Smooth muscle cell of the brain vasculature (primary cell): ENCODE measurements at regions not wholly inside any gene's neighbourhood (a gene's known extent, or its start where the extent isn't known, plus 50 kb on each side); places are given as distances from the start of the nearest gene placed in this dataset.
"Not testable (repeated sequence)": the region's sequence is repeated elsewhere in the genome, so short reads cannot be mapped to it uniquely, and the experiment has no call there.

Experiments
- DNase-seq: peaks from one replicate; pipeline ENCODE4 v3.0.0-alpha.2; 2012; ENCODE audit warnings: low read depth, low spot score

DNA sequence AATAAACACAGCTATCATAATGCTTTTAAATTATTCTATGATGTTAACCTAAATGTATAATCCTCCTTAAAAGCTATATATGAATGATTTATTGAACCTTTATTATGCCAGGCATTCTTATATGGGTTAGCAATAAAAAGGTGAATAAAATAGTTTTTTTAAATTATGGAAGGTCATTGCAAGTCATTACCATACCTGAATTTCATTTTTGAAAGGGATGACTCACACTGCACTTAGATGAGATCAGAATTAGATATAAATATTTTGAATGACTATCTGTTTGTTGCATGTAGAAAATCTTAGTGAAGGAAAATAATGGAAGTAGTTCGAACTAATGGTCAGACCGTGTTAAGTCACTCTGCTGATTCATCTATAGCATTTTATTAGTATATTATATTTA is 822.3 kb downstream of the LUZP2 start:
- no peak for DNase-seq

DNA sequence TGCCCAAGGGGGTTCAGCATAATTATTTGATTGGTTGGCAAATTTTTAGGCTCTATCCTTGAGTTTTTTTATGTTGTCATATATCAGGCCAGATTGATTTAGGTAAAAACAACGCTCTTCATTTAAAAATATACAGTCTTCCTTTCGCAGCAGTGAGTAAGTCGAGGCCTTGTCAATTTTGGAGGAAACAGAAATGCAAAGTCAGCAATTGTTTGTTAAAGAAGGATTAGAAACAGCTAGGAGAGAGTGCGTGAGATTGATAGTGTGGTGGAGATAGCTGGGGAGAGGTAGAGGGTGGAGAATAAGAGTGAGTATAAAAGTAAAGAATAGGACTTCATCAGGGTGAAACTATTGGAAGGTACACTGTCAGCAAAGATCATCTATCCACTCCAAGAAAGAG is 830.8 kb downstream of the LUZP2 start:
- no peak for DNase-seq

DNA sequence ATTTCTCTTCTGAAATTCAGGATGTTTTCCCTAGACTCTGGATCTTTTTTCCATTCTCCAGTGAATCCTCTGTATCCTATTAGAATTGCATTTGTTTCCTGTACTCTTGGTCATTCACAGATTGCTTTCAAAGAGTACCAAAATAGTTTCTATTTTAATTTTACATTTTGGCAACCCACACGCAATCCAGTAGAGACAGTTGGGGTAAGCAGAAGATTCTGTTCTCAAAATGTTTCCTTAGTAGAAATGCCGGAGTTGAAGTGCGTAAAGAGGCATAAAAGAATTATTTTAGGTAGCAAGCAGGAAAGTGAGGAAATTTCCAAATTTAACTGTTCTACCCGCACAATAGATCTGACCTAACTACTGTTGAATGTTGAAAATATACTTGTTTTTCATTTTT is 842.4 kb downstream of the LUZP2 start:
- DNase-seq: no peak

DNA sequence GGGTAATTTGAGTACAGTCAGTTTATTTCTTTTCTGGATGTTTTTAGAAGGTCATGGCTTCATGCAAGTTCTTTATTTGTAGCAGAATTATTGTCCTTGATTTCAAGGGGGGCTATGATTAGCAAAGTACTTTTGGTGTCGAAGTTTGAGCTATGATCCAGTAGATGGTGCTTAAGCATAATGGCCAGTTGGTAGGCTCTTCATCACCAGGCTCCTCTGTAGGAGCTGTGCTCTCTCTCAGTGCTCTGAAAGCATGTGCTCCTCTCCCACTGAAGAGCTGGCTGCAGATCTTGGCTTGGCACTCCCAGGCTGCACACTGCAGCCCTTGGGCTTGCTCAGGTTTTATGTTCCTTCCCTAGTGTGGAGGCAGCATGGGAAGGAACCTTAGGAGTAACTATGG is 852.7 kb downstream of the LUZP2 start:
- DNase-seq: no peak

DNA sequence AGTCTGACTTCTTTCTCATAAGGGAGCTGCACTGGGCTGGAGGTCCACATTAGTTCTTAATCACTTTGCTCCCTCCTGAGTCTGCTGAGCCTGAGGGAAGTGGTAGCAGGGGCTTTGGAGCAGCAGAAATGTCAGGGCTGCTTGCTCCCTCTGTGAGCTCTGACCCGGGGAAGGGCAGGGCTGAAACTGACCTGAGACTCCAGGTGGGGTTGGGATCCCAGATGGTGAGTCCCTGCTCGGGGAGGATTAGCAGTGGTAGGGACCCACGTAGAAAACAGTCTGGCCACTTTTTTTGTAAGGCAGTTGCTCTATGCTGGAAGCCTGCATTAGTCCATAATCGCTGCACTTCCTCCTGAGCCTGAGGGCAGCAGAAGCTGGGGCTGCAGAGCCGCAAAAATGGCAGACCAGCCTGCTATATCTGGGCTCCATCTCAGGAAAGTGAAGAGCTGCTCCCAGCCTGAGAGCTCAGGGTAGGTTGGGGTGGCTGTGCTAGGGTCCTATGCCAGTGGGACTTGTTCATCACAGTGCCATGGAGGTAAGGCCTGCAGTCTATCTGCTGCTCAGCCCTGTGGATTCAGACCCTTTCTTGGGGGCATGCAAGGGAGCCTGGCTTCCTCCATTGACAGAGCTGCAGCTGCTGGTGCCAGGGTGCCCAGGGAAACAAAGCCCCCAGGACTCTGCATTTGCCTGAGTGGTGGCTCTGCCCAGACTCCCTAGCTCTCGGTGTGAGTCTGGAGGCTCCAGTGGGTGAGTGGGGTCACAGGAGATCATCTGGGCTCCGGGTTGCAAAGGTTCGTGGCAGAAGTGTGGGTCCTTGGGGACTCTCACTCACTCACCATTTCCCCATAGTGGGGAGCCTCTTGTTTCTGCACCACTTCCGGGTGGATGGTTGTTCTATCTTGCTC is 854.3 kb downstream of the LUZP2 start:
- no peak for DNase-seq

DNA sequence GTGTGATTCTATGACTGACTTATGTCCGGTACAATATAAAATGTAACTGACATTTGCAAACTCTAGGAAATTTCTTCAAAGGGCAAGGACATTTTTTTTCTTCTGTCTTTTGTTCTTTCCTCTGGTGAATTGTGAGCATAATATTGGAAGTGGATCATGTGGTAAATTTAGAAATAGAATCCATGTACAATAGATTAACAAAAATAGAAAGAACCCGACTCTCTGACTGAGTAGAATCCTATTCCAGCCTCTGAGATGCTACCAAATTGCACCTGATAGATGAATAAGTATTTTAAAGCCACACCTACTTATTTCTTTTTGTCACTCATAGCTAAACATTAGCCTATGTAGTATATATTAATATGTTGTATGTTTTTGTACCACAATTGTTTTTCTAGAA is 860.3 kb downstream of the LUZP2 start:
- DNase-seq: no peak

DNA sequence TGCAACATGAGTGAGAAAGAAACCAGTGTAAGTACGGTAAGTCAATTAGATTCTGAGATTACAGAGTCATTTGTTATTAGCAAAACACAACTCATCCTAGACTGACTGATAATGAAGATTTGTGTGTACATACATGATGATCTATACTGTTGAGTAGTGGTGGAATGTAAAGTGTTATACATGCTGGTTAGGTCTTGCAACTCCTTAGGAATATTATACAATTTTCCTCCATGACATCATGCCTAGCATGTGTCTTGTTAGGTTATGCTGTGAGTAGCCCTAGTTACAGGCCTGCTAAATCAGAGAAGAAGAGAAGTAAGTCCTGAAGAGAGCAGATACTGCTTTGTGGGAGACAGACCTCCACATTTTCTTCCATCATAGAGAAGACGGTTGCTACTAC is 880.6 kb downstream of the LUZP2 start:
- no peak for DNase-seq

DNA sequence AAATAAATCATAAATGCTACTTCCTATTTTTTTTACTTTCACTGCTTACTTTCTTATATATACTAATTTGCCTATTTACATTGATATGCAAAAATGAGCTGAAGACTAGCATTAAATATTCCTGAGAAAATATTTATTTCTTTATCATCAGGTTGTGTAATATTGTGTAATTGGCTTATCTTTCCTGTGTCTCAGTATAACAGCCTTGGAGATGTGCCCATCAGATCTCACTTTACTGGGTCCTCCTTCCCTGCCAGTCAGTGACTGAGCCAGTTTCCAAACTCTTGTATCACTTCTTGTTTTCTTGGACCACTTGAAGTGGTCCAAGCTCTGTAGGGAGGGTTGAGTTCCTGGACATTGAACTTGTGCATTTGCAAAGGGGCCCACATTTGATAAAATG is 900.0 kb downstream of the LUZP2 start:
- no peak for DNase-seq

DNA sequence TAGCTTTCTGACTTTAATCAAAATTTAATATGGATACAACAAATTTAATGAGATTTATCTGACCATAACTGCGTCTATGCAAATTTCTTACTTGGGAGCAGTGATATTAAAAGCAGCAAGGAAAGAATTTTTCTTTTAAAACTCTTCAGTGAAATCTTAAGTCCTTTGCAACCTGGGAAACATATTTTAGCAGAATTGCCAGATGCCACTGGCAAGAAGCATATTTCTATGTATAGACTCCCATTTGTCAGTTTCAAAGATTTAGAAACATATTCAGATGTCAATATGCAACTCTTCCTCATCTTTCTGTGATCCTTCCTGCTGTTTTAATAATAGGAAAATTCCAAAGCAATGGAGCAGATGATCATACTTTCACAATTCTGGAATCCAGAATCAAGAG is 911.3 kb downstream of the LUZP2 start:
- DNase-seq: no peak

DNA sequence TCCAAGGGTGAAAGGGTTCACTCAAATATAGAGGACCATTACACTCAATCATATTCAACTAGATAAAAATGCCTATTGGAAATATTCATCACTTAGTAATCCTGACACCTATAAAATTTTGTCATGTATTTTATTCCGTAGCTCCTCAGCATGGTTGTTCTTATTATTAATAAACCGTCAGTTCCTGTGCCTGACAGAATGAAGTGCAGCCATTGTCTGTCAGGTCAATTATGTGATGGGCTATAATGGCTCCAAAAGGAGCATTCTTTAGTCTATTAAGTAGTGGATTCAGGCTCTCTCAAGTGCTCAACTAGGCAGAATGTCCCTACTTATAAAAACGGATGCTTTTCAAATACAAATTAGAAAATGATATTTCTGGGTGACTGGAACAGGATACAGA is 916.1 kb upstream of the ANO3 start:
- no peak for DNase-seq

DNA sequence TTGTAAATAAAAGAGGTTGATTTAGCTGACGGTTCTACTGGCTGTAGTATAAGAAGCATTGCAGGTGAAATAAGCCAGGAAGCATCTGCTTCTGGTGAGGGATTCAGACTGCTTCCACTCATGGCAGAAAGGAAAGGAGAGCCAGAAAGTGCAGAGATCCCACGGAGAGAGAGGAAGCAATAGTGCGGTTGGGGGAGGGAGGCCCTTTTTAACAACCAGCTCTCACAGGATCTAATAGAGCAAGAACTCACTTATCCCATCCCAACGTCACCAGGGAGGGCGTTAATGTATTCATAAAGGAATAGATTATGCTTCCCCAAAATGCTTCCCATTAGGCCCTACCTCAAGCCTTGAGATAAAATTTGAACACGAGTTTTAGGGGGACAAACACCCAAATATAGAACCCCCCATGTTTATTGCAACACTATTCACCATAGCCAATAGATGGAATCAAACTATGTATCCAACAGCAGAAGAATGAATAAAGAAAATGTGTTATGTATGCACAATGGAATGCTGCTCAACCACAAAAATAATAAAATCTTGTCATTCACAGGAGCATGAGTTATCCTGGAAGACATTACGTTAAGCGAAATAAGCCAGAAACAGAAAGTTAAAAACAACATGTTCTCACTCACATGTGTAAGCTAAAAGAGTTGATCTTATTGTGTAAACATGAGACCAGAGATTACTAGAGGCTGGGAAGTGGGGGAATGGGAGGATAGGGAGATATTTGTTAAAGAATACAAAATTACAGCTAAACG is 908.3 kb upstream of the ANO3 start:
- DNase-seq: peak; percentile 28

DNA sequence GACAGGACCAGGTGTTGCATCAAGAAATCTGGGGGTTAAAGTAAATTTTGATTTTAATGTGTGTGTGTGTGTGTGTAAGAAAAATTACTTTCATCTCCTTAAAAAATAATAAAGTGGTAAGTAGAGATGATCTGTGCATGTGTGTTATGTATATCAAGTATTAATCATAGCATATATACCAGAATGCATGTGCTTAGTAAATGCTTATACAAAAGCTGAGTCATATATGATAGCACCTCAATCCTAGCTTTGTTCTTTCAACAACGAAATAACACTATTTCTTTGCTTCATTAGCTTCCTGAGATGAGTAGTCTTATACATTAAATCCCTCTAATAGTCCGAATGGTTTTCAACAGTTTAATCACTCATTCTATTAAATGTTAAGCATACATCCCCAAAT is 899.6 kb upstream of the ANO3 start:
- no peak for DNase-seq

DNA sequence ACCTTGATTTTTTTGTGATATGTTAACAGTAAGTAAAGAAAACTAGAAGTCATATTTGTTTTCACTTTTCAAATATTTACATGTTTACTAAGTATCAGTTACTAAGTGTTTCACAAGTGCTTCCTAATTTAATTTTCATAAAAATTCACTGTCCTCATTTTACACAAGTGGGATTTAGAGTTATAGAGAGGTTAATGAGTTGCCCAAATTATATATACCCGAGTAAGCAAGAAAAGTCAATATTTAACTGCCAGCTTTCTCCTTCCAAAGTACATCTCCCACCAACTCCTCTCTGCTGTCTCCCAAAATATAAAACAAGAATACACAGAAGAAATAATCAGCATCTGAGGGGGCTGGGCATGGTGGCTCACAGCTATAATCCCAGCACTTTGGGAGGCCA is 896.7 kb upstream of the ANO3 start:
- DNase-seq: no peak

DNA sequence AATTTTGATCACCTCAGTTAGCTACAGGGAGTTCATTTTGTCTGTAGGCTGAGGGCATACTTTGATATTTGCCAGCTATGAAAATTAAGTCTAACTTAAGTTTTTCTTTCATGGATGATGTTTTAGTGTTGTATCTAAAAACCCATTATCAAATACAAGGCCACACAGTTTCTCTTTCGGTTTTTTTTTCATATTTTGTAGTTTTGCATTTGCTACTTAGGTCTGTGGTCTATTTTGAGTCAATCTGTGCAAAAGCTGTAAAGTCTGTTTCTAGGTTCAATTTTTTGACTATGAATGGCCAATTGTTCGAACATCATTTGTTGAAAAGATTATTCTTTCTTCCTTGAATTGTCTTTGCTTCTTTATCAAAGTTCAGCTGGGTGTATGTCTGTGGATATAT is 895.6 kb upstream of the ANO3 start:
- no peak for DNase-seq

DNA sequence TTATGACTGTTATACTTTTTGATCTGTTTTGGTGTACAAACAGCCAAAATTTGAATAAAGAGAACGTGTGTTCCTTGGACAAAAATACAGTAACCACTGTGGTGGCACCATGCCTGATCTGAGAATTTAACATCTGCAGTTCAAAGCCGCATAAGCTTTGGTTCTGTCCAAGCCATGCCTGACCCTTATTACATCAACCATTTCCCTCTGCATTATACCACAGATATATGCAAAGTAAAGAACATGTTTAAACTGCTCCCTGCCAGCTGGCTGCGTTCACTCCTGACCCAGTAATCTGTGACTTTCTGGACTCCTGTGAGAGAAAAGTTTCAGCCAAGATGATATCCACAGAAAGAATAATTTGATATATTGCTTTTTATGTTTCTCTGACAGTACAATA is 890.5 kb upstream of the ANO3 start:
- DNase-seq: no peak

DNA sequence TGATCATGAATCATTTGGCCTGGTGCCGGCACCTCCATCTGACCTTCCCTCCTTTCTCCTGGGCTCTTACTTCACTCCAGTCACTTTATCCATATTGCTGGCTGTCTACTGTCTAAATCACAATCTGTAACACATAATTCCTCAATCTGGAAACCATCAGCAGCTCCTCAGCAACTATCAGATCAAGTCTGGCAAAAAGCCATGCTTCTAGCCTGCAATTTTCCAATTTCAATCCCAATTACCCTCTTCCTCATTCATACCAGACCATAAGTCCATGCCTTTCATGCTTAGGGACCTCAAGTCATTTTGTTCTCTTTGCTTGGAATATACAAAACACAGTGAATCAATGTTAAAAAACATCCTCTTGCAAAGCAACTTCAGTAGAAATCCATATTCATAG is 882.8 kb upstream of the ANO3 start:
- DNase-seq: no peak

DNA sequence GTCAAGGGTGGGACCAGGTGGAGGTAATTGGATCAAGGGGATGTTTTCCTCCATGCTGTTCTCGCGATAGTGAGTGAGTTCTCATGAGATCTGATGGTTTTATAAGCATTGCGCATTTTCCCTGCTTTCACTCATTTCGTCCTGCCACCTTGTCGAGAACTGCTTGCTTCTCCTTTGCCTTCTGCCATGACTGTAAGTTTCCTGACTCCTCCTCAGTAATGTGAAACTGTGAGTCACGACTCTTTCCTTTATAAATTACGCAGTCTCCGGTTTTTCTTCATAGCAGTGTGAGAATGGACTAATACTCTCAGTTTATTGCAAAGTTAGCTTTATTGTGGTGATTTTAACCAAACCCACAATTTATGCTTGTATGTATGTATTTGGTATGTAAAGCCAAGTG is 878.5 kb upstream of the ANO3 start:
- DNase-seq: no peak

DNA sequence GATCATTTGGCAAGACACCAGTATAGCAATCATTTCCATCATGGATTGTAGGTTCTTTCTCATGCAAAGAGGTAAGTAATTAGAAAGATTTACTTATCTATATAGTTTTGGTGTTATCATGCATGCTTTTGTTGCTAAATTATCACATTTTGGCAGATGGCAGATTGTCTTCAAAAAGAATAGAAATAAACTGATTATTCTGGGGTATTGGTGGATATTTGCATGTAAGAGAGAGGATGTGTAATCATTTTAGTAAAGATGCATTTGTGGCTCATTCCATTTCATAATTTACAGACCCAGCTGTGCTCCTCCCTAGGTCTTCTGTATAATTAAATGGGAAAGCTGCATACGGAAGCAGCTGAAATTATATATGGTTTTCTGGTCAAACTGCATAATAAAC is 875.7 kb upstream of the ANO3 start:
- no peak for DNase-seq

DNA sequence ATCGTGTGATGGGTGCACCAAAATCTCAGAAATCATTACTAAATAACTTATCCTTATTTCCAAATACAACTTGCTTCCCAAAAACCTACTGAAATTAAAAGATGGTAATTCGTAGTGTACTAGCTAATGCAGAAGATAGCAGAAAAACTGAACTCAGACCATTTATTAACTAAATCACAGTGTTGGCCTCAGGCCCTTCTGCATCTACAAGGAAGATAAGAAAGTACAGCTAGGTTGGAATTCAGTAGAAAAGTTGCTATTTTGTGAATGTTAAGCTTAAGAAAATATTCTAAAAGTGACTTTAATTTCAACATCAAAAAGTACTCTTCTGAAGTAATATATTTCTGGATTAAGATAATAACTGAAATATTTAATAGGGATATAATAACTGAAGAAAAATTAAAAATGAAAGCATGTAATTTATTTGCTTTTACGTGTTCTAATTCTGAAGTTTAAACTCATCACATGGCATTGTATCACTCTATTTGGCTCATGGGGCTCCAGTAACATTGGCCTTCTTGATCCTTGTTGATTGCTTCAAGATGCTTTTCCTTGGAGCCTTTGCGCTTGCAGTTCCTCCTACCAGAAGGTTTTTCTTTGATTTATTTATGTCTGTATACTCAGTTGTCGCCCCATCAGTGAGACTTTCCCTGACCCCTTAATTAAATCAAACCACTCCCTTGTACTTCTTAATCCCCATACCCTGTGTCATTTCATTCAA is 847.9 kb upstream of the ANO3 start:
- DNase-seq: no peak

DNA sequence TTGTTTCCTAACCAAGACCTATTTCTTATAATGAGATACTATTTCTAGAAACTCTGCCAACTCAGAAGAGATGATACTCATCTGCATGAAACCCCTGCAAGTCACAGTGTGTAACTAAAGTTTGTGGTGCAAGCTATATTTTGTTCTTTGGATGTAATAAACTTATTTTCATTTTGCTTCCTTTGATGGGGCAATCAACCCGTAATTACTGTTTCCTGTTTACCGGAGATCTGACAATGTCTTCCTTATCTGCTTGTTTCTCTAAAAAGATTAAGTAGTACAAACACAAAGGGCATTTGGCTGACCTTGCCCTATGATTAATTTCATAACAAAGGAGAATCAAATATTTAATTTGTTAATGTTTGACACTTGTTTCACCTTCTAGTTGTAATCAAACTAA is 846.6 kb upstream of the ANO3 start:
- no peak for DNase-seq

DNA sequence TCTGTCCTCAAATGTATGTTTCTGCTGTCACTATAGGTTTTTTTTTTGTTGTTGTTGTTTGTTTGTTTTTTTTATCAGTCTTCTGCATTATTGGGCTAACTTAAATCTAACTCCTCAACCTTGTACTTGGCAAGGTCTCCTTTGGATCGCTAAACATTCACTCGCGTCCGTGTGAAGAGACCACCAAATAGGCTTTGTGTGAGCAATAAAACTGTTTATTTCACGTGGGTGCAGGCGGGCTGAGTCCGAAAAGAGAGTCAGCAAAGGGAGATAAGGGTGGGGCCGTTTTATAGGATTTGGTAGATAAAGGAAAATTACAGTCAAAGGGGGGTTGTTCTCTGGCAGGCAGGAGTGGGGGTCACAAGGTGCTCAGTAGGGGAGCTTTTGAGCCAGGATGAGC is 845.6 kb upstream of the ANO3 start:
- DNase-seq: not testable (repeated sequence)

DNA sequence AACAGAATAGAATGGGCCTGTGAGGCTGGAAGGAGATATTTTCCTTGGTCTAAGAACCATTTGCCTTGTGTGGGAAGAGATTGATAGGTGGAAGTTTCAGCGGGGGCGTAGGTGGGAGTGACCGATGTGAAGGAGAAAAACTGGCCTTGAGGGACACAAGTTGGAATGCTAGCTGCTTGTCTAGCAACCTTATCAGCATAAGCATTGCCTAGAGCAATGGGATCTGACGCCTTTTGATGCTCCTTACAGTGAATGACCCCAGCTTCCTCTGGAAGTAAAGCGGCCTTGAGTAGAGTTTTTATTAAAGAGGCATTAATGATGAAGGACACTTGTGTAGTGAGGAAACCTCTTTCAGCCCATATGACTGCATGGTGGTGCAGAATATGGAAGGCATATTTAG is 843.8 kb upstream of the ANO3 start:
- not testable (repeated sequence) for DNase-seq
